GM12864 (cell line): ENCODE measurements at regions not wholly inside any gene's neighbourhood (a gene's known extent, or its start where the extent isn't known, plus 50 kb on each side); places are given as distances from the start of the nearest gene placed in this dataset.

ENCODE experiments used
- DNase-seq: peaks from one replicate; pipeline ENCODE4 v3.0.0-alpha.2; 2011; ENCODE audit warnings: low read depth
- H3K4me3 ChIP-seq: 2 replicates; pipeline ENCODE4 v1.5.1; 2011; ENCODE audit warnings: mild to moderate bottlenecking, low read depth, low read length, control low read depth
- TF ChIP-seq, protein P1 (sequence below): IDR thresholded peaks from 2 replicates; pipeline ENCODE4 v1.5.1; 2011; ENCODE audit warnings: low read depth, mild to moderate bottlenecking, moderate library complexity, low read length, control low read depth, inconsistent platforms; ENCODE audit errors: missing control alignments

DNA sequence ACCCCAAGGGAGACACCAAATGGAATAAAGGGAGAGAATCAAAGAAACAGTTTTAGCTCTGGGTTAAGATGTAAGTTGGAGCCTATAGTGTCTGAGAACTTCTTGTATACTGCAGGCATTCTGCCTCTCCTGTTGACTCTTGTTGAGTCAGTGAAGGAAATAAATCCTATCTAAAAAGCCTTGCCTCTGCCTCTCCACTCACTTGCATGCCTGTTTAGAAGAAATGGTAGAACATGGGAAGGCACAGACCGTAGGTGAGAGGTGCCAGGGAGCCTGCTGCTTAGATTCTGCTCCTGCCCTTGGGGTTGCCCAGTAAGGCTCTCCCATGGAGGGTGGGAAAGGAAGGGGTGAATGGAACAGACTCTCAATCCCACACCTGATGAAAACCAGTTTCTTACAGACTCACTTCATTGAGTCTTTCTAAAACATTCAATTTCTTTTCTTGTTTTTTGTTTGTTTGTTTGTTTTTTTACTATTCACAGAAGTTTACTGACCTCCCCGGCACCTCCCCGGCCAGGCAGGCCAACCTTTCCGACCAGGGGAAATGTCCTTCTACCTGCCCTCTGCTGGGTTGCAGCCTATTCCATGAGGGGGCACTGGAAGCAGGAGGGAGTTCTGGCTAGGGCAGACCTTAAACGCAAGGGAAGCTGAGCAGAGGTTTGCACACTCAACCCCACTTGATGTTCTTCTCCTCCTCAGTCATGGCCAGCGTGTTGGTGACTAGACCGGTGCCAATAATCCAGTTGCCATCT is 211.7 kb upstream of the WSB1 start:
- no peak for DNase-seq
- no peak overlapping the region for H3K4me3 ChIP-seq
- TF ChIP-seq, protein P1, sequence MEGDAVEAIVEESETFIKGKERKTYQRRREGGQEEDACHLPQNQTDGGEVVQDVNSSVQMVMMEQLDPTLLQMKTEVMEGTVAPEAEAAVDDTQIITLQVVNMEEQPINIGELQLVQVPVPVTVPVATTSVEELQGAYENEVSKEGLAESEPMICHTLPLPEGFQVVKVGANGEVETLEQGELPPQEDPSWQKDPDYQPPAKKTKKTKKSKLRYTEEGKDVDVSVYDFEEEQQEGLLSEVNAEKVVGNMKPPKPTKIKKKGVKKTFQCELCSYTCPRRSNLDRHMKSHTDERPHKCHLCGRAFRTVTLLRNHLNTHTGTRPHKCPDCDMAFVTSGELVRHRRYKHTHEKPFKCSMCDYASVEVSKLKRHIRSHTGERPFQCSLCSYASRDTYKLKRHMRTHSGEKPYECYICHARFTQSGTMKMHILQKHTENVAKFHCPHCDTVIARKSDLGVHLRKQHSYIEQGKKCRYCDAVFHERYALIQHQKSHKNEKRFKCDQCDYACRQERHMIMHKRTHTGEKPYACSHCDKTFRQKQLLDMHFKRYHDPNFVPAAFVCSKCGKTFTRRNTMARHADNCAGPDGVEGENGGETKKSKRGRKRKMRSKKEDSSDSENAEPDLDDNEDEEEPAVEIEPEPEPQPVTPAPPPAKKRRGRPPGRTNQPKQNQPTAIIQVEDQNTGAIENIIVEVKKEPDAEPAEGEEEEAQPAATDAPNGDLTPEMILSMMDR = no peak

GRCh38 chr17:27082775-27083154 is 211.1 kb upstream of the WSB1 start:
- no peak for DNase-seq
- TF ChIP-seq, protein P1 = no peak
- no peak overlapping the region for H3K4me3 ChIP-seq

DNA sequence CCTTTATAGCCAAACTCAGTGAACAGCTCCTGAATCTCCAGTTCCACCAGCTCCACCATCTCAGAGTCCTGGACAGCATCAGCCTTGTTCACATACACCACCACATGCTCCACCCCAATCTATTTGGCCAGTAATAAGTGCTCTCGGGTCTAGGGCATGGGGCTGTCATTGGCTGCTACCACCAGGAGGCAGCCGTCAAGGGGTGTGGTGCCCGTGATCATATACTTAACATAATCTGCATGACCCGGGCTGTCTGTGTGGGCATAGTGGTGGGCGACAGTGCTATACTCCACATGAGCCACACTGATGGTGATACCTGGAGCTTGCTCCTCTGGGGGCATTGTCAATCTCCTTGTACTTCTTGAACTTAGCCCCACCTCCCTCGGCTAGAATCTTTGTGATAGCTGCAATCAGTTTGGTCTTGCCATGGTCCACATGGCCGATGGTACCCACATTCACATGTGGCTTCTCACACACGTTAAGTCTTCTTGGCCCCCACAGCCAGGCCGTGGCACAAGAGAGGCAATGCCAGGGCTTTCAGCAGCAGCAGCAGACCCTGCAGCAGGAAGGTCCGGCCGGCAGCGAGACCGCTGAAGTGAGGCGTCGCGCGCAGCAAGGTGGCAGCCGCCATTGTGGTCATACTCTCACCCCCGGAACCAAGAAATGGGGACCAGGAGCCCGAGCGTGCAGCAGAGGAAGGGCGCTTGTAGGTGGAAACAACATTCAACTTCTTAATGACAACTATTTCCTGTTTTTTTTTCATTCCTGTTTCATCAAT is 210.3 kb upstream of the WSB1 start:
- TF ChIP-seq, protein P1 = no peak

DNA sequence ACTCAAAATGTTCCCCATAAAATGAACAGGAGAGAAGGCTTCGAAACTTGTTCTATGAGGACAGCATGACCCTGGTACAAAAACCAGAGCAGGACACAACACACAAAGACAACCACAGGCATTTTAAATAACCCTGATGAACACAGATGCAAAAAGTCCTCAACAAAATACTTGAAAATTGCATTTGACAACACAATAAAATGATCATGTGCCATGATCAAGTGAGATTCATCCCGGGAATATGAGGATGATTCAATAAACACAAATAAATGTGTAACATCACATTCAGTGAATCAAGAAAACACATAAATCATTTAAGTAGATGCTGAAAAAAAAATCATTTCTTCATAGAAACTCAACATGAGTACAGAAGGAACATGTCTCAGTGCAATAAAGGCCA is 208.4 kb upstream of the WSB1 start:
- H3K4me3 ChIP-seq = no peak overlapping the region
- no peak for DNase-seq
- TF ChIP-seq, protein P1 = no peak

More for the DNA sequence above, 210.3 kb upstream of the WSB1 start:
- H3K4me3 ChIP-seq = no peak overlapping the region
- no peak for DNase-seq

- no peak overlapping the region for H3K4me3 ChIP-seq
- DNase-seq = no peak
- TF ChIP-seq, protein P1 = no peak
These were observed 207.4 kb upstream of the WSB1 start for GRCh38 chr17:27086526-27086925.

DNA sequence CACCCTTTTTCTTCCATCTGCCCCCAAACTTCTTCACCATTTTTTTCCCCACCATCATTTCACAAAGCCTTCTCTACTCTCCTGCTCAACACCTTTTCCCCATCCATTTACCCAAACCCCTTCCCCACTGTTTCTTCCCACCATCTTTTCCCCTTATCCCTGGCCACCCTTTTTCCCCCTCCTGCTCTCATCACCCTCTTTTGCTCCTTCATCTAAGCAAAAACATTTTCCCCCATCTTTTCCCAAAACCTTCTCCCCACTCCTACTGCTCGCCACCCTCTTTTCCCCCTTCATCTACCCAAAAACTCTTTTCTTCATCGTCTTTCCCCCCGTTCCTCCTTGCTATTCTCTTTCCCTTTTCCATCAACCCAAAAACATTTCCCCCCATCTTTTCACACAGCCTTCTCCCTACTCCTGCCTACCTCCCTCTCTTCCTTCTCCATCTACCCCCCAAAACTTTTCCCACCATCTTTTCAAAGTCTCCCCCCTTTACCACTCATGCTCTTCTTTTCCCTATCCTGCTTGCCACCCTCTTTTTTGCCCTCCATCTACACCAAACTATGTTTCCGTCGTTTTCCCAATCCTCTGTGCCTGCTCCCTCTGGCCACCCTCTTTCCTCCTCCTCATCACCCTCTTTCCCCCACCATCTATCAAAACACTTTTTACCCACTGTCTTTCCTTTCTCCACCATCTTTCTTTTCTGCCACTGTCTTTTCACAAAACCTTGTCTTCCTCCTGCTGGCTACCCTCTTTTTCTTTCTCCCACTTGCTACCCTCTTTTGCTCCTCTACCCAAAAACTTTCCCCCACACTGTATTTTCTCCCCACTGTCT is 205.8 kb upstream of the WSB1 start:
- TF ChIP-seq, protein P1 = no peak
- DNase-seq = no peak
- H3K4me3 ChIP-seq = no peak overlapping the region
